GM18499 (cell line): ENCODE measurements at regions not wholly inside any gene's neighbourhood (a gene's known extent, or its start where the extent isn't known, plus 50 kb on each side); places are given as distances from the start of the nearest gene placed in this dataset.

ENCODE experiments used
- ATAC-seq: cut with Tn5 transposase; IDR thresholded peaks from one replicate; pipeline ENCODE4 v1.9.1; 2021; ENCODE audit warnings: moderate number of reproducible peaks; ENCODE audit not compliant: insufficient read depth, unreplicated experiment

DNA sequence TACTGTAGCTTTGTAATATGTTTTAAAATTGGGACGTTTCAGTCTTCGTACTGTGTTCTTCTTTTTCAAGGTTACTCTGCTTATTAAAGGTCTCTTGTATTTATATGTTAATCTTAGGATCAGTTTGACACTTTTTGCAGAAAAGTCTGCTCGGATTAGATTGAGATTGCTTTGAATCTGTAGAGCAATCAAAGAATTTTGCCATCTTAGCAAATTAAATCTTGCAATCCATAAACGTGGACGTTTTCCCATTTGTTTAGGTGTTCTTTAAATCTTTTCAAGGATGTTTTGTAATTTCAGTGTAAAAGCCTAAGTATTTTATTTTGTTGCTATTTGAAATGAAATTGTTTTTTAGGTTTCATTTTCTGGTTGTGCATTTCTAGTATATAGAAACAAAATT lies 78.0 kb upstream of the GTSF1L start:
- no peak for ATAC-seq

DNA sequence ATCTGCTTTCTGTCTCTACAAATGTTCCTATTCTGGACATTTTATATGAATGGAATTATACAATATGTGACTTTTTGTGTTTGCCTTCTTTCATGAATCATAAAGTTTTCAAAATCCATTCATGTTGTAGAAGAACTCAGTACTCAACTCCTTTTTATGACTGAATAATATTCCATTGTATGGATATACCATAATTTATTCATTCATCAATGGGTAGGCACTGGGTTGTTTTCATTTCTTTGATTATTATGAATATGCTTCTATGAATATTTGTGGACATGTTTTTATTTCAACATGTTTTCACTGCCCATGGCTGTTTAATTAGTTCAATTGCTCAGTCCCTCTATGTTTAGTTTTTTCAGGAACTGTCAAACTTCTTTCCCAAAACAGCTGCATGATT lies 76.5 kb upstream of the GTSF1L start:
- ATAC-seq, result no peak

DNA sequence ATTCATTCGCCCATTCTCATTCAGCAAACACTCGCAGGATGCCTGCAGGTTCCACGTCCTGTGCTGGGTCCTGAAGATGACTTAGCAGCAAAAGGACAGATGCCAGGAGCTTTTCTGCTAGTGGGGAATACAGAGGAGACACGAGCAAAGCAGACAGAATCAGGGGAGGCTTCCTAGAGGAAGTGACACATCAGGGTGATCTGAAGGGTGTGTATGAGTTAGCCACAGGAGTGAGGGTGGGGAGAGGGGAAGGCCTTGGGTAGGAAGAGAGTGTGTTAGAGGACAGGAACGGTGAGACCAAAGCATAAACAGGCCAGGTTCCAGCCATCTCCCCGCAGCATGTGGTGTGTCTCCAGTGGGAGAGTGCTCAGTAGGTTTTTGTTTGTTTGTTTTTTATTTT lies 73.4 kb upstream of the GTSF1L start:
- ATAC-seq, result no peak

DNA sequence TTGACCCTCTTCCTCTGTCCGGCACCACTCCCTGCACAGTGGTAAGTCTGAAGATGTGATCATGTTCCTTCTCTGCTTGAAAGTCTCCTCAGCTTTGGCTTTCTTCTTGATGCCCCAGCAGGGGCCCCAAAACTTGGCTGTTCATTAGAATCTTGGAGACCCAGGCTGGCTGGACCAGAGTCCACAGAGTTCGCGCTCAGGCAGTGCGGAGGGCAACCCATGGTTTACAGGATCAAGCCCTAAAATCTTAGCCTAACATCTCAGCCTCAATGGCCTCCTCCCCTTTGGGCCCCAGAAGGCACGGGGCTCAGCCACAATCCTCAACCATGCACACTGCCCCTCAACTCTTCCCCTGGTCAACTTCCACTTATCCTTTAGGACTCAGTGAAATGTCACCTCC lies 72.9 kb upstream of the GTSF1L start:
- ATAC-seq, result no peak

DNA sequence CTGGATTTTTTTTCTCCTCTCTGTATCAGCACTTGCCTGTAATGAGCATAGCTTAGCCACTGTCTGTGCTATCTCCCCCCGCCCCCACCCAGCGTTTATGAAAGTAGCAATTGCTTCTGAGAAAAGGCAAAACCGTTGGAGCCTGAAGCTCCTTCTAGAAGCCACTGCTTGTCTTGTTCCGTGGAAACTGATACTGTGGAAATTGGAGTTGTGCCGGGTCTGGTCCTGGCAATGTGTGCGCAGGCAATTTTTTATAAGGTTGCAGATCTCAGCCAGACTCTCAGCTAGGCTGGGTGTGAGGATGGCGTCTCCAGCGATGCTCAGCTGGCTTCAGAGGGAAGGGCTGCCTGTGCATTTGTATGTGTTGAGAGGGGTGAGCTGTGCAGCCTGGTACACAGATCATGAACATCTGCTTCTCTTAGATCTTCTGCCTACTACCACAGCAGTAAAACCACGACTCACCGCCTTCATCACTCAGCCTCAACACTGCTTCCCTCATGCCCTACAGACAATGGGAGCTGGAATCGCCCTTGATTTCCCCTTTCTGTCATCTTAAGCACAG lies 72.4 kb upstream of the GTSF1L start:
- ATAC-seq, result no peak

DNA sequence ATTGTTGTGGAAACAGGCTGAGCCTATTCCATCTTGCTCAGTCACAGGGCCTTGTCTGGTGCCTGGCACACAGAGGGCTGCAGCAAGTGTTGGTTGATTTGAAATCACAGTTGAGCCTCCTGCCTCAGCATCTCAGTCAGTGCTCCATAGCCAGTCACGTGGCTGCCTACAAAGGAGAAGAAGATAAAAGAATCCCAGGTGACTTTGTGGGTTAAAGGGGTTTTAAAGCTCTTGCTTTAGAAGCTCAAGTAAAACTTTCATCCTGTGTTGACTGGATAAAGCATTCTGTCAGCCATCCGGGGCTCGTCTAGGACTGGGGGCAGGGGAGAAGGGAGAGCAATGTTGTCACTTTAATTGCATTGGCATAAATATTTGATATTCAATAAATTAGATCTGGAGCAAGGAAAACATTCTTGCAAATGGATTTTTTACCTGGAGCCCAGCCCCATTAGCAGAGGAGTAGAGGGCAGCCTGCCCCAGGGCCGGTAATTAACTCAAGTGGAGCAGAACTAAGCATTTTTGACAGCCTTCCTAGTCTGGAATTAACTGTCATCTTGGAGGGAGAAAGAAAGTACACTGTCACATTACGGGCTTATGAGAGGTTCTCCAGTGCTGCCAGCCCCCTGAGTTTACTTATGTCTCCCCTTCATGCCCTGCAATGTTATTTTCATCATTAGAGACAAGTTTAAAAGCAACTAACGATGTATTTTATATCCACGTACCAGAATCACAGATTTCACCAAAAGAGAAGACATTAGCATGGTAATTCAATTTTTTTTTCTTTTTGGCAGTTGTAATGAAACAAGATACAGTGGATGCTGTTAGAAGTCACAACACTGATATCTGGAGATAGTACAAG lies 71.7 kb upstream of the GTSF1L start:
- ATAC-seq, result no peak

DNA sequence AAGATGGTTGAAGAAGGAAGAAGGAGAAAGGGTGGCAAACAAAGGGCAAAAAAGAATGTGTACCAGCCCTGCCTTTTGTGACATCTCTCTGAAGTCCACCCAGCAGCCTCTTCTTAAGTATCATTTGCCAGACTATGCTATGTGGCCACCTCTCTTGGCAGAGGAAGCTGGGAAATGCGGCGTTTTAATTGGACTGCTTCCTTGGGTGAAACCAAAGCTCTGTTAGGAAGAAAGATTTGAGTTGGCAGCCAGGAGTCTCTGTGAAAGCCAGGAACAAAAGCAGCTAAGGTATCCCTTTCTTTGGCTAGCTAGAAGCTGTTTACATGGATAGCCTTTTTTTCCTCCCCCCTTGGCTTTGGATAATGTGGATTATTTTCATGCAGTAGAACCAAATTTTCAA lies 67.5 kb upstream of the GTSF1L start:
- no peak for ATAC-seq

DNA sequence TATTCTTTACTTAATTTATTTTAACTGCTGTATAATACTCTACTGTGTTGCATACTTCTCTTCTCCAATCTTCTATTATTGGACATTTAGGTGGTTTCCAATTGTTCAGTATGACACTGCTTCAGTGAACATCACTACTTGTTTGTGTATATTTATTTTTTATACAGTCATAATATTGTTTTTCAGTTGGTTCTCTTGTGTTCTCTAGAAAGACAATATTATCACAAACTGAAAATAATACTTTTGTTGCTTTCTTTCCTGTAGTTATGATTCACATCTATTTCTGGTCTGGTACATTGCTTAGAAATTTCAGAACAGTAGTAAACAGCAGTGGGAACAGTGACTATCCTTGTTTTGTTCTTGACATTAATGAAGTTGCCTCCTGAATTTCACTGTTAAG lies 62.8 kb upstream of the GTSF1L start:
- peak; percentile 57 for ATAC-seq

DNA sequence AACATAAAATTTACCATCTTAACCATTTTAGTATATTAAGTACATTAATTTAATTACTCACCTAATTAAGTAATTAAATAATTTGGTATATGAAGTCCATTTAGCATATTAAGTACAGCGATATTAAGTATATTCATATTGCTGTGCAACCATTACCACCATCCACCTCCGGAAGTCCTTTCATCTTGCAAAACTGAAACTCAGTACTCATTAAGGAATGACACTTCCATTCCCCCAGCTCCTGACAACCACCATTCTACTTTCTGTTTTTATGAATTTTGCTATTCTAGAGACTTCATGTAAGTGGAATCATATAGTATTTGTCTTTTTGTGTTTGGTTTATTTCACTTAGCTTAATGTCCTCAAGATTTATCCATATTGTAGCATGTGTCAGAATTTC lies 61.1 kb upstream of the GTSF1L start:
- no peak for ATAC-seq

DNA sequence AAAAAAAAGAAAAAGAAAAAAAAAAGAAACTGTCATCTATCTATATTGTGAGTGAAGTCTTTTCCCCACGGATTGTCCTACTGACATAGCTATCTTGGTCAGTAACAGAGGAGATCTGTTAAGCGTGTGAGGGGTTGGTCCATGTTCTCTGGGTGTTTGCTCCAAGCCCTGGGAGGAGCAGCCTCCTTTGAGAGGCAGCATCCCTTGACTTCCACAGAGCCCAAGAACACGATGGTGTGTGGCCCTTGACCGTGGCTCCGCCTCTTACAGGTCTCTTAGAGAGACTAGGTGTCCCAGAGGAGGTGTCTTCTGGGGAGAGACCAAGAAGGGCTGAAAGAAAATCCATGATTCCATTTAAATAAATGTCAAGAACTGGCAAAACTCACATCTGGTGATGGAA lies 60.1 kb upstream of the GTSF1L start:
- ATAC-seq, result no peak

DNA sequence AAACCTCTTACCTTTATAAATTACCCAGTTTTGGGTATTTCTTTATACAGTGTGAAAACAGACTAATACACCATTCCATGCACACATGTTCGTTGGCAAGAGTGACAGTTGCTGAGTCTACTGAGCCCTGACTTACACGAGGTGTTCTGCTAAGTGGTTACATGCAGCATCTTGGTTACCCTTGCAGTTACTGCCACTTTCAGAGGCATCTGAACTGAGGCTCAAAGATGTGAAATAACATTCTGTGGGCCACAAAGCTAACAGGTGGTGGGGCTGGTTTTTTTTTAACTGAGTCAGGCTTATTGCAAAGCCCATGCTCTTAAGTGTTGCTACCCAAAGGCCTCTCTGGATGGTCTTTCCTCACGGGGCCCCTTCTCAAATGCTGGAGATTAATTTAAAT lies 54.4 kb upstream of the GTSF1L start:
- ATAC-seq, result no peak

DNA sequence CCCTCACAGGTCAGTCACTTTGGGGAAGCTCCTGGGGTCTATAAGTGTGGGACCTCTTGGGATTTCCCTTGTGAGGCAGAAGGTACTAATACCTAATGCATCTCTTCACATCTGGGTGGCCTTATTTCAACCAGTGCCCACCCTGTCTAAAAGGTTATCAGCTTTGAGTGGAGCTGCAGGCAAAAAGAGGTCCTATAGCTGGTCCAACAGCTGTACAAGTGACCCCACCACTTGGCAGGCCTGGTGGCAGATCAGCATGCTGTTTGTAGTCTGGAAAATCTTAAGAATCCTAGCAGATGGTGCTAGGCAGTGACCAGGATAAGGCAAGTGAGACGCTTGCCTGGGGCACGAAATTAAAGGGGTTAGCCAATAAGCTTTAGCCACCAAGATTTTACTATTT lies 51.6 kb upstream of the GTSF1L start:
- ATAC-seq, result no peak

DNA sequence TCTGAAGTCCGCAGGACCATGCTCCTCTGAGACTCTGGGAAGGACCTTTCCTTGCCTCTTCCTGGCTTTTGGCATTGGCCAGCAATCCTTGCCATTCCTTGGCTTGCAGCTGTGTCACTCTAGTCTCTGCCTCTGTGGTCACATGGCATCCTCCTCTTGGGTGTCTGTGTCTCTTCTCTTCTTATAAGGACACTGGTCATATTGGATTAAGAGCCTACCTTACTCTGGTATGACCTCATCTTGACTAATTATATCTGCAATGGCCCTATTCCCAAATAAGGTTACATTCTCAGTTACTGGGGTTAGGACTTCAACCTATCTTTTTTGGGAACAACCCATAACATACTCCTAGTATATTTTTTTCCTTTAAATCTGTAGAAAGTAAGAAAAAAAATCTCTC lies 49.9 kb upstream of the GTSF1L start:
- no peak for ATAC-seq
